Tibial nerve (tissue), 3 donors: ENCODE measurements at regions not wholly inside any gene's neighbourhood (a gene's known extent, or its start where the extent isn't known, plus 50 kb on each side); places are given as distances from the start of the nearest gene placed in this dataset.

Source experiments
- POLR2A ChIP-seq, 2 donors: fragments of 450-650 bp; IDR thresholded peaks; one replicate each; pipeline ENCODE4 v1.6.1; 2017; ENCODE audit warnings: antibody characterized with exemption in 2 of 2, mild to moderate bottlenecking in 2 of 2, moderate library complexity in 2 of 2
- TF ChIP-seq, protein P1 (sequence below), 5 experiments: fragments of 200-600 bp in 3 of 5; fragments of 450-650 bp in 2 of 5; sonication (generic) in 3 of 5; IDR thresholded peaks; one replicate each; pipeline ENCODE4 v1.5.1; 2016 to 2019; ENCODE audit warnings: antibody characterized with exemption in 5 of 5, mild to moderate bottlenecking in 3 of 5, moderate library complexity in 2 of 5

DNA sequence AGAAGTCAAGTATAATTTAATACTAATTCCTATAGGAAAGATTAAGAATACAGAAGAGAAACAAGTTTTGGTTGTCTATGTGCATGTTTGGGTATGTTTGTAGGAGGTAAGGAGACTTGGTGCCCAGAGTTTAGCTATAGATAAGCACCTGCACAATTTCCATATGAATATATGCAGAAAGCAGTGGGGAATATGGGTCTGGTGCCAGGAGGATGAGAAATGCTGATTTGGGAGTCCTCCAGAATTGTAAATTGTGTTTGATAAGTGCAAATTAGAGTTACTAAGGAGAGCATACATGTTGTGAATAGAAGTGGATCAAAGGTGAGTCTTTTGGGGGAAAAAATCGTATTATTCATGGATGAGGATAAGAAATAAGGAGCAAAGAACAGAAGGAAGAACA, 653.1 kb downstream of the EFNA5 start:
- TF ChIP-seq, protein P1, sequence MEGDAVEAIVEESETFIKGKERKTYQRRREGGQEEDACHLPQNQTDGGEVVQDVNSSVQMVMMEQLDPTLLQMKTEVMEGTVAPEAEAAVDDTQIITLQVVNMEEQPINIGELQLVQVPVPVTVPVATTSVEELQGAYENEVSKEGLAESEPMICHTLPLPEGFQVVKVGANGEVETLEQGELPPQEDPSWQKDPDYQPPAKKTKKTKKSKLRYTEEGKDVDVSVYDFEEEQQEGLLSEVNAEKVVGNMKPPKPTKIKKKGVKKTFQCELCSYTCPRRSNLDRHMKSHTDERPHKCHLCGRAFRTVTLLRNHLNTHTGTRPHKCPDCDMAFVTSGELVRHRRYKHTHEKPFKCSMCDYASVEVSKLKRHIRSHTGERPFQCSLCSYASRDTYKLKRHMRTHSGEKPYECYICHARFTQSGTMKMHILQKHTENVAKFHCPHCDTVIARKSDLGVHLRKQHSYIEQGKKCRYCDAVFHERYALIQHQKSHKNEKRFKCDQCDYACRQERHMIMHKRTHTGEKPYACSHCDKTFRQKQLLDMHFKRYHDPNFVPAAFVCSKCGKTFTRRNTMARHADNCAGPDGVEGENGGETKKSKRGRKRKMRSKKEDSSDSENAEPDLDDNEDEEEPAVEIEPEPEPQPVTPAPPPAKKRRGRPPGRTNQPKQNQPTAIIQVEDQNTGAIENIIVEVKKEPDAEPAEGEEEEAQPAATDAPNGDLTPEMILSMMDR (IDR thresholded peaks at IDR 0.05) = no peak
- TF ChIP-seq POLR2A (IDR thresholded peaks at IDR 0.05) = no peak
